Renal cortical epithelial cell (primary cell): ENCODE measurements at regions not wholly inside any gene's neighbourhood (a gene's known extent, or its start where the extent isn't known, plus 50 kb on each side); places are given as distances from the start of the nearest gene placed in this dataset.

Source experiments
- DNase-seq: peaks from one replicate; pipeline ENCODE4 v3.0.0-alpha.2; 2011; ENCODE audit warnings: low read depth

GRCh38 chr2:207257251-207258250, 91.8 kb upstream of the KLF7 start:
- no peak for DNase-seq

- DNase-seq: peak; percentile 100
Observed at GRCh38 chr2:207258263-207258991, 92.7 kb upstream of the KLF7 start.

GRCh38 chr2:207260021-207260420, 94.3 kb upstream of the KLF7 start:
- DNase-seq: no peak

GRCh38 chr2:207260947-207261346, 95.2 kb upstream of the KLF7 start:
- no peak for DNase-seq

- no peak for DNase-seq
Observed at GRCh38 chr2:207264310-207264709, 98.6 kb upstream of the KLF7 start.

GRCh38 chr2:207265332-207265731, 99.6 kb upstream of the KLF7 start:
- no peak for DNase-seq

GRCh38 chr2:207265869-207266268, 100.1 kb upstream of the KLF7 start:
- no peak for DNase-seq

- DNase-seq: no peak
Observed at GRCh38 chr2:207266648-207267047, 100.9 kb upstream of the KLF7 start.

- DNase-seq: no peak
Observed at GRCh38 chr2:207269038-207269437, 103.3 kb upstream of the KLF7 start.

GRCh38 chr2:207274530-207275189, 108.9 kb upstream of the KLF7 start:
- no peak for DNase-seq

GRCh38 chr2:207275779-207276178, 110.0 kb upstream of the KLF7 start:
- peak; percentile 47 for DNase-seq

GRCh38 chr2:207276248-207276647, 110.5 kb upstream of the KLF7 start:
- DNase-seq: no peak

- DNase-seq: no peak
Observed at GRCh38 chr2:207276858-207277257, 111.1 kb upstream of the KLF7 start.

- DNase-seq: no peak
Observed at GRCh38 chr2:207279520-207279919, 113.8 kb upstream of the KLF7 start.

GRCh38 chr2:207281436-207281835, 115.7 kb upstream of the KLF7 start:
- DNase-seq: no peak

GRCh38 chr2:207282916-207283315, 117.2 kb upstream of the KLF7 start:
- DNase-seq: no peak

GRCh38 chr2:207283356-207283755, 117.6 kb upstream of the KLF7 start:
- no peak for DNase-seq

GRCh38 chr2:207284556-207285472, 119.1 kb upstream of the KLF7 start:
- DNase-seq: no peak

GRCh38 chr2:207285473-207285815, 119.7 kb upstream of the KLF7 start:
- no peak for DNase-seq

- DNase-seq: no peak
Observed at GRCh38 chr2:207286106-207286505, 120.4 kb upstream of the KLF7 start.

GRCh38 chr2:207288628-207289027, 122.9 kb upstream of the KLF7 start:
- no peak for DNase-seq
